Astrocyte (in vitro differentiated cells and primary cell): ENCODE measurements at regions not wholly inside any gene's neighbourhood (a gene's known extent, or its start where the extent isn't known, plus 50 kb on each side); places are given as distances from the start of the nearest gene placed in this dataset.

Experiments used
- EZH2 ChIP-seq: IDR thresholded peaks from 2 replicates; pipeline ENCODE4 v1.6.1; 2012; ENCODE audit warnings: mild to moderate bottlenecking, low read length, inconsistent platforms; ENCODE audit not compliant: insufficient read depth
- TF ChIP-seq, protein P1 (sequence below): IDR thresholded peaks from 2 replicates; pipeline ENCODE4 v1.5.1; 2011; ENCODE audit warnings: low read depth, mild to moderate bottlenecking, inconsistent platforms, low read length, moderate library complexity; ENCODE audit not compliant: insufficient read depth

DNA sequence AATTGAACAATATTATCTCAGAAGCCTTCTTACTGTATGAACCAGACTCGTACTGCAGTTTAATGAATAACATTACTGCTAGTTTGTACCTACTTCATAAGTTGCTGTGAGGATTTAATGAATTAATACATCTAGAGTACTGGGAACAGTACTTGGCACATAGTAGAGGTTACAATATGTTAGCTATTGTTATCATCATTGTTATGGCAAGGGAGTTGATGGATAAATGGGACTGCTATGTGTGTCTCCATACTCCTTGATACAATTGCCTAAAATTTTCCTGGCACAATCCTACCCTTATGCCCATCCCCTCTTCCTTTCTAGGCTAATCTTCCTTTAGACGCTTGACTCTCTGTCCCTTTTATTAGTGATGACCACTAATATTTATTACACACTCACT is 473.6 kb downstream of the MCTP2 start:
- no peak for TF ChIP-seq EZH2
- TF ChIP-seq, protein P1, sequence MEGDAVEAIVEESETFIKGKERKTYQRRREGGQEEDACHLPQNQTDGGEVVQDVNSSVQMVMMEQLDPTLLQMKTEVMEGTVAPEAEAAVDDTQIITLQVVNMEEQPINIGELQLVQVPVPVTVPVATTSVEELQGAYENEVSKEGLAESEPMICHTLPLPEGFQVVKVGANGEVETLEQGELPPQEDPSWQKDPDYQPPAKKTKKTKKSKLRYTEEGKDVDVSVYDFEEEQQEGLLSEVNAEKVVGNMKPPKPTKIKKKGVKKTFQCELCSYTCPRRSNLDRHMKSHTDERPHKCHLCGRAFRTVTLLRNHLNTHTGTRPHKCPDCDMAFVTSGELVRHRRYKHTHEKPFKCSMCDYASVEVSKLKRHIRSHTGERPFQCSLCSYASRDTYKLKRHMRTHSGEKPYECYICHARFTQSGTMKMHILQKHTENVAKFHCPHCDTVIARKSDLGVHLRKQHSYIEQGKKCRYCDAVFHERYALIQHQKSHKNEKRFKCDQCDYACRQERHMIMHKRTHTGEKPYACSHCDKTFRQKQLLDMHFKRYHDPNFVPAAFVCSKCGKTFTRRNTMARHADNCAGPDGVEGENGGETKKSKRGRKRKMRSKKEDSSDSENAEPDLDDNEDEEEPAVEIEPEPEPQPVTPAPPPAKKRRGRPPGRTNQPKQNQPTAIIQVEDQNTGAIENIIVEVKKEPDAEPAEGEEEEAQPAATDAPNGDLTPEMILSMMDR = no peak
